Activated CD4-positive, alpha-beta T cell treated with anti-CD3 and anti-CD28 coated beads, Interleukin-2, amount 10 ng/mL, durations not matched to agents 7 days and 5 days (primary cell): ENCODE measurements at regions not wholly inside any gene's neighbourhood (a gene's known extent, or its start where the extent isn't known, plus 50 kb on each side); places are given as distances from the start of the nearest gene placed in this dataset.

Source experiments
- CTCF ChIA-PET: fragments of 350-600 bp; sonication (Branson Sonifier 250); formaldehyde crosslinking; loops from one replicate; lab custom pipeline; 2021; ENCODE audit warnings: antibody characterized with exemption; lab: Charles Lee
- POLR2A ChIA-PET: fragments of 350-600 bp; sonication (Branson Sonifier 250); formaldehyde crosslinking; loops from one replicate; lab custom pipeline; 2021; ENCODE audit warnings: antibody characterized with exemption; lab: Charles Lee
- DNase-seq: peaks from one replicate; pipeline ENCODE4 v3.0.0-alpha.2; 2020
- H3K27ac Mint-ChIP-seq: one replicate; pipeline ENCODE4 v1.8.0; 2021; ENCODE audit warnings: mild to moderate bottlenecking, moderate library complexity, mixed read lengths
- H3K27me3 Mint-ChIP-seq: one replicate; pipeline ENCODE4 v1.8.0; 2021; ENCODE audit warnings: mixed read lengths
- H3K36me3 Mint-ChIP-seq: one replicate; pipeline ENCODE4 v1.8.0; 2021; ENCODE audit warnings: low read depth, mixed read lengths
- H3K4me1 Mint-ChIP-seq: one replicate; pipeline ENCODE4 v1.8.0; 2021; ENCODE audit warnings: mixed read lengths
- H3K4me3 Mint-ChIP-seq: one replicate; pipeline ENCODE4 v1.8.0; 2021; ENCODE audit warnings: mild to moderate bottlenecking, moderate library complexity, mixed read lengths
- H3K9me3 Mint-ChIP-seq: one replicate; pipeline ENCODE4 v1.8.0; 2021; ENCODE audit warnings: mixed read lengths

GRCh38 chr11:122062763-122063162 is 53.3 kb downstream of the BLID start:
- no peaks in the 10 kb centered on the region for H3K4me1 Mint-ChIP-seq
- no peak overlapping the region for H3K4me3 Mint-ChIP-seq
- H3K36me3 Mint-ChIP-seq, result no peaks in the 10 kb centered on the region
- ChIA-PET POLR2A (no interaction called here), CTCF (no interaction called here)
- peaks cover 3% of the 10 kb centered on the region for H3K27me3 Mint-ChIP-seq
- peaks cover 7% of the 10 kb centered on the region for H3K9me3 Mint-ChIP-seq
- no peak for DNase-seq
- H3K27ac Mint-ChIP-seq, result no peak overlapping the region

GRCh38 chr11:122059565-122059964 is 56.5 kb downstream of the BLID start:
- H3K9me3 Mint-ChIP-seq, result peaks cover 7% of the 10 kb centered on the region
- peaks cover 3% of the 10 kb centered on the region for H3K27me3 Mint-ChIP-seq
- H3K4me1 Mint-ChIP-seq, result no peaks in the 10 kb centered on the region
- ChIA-PET CTCF (no interaction called here), POLR2A (no interaction called here)
- DNase-seq, result no peak
- no peak overlapping the region for H3K27ac Mint-ChIP-seq
- no peak overlapping the region for H3K4me3 Mint-ChIP-seq
- no peaks in the 10 kb centered on the region for H3K36me3 Mint-ChIP-seq

GRCh38 chr11:122050021-122050690 is 65.9 kb downstream of the BLID start:
- CTCF ChIA-PET, result no interaction called here
- DNase-seq, result no peak
- no peaks in the 10 kb centered on the region for H3K4me1 Mint-ChIP-seq
- H3K27me3 Mint-ChIP-seq, result no peaks in the 10 kb centered on the region
- no peaks in the 10 kb centered on the region for H3K36me3 Mint-ChIP-seq
- POLR2A ChIA-PET, result no interaction called here
- no peak overlapping the region for H3K27ac Mint-ChIP-seq
- H3K9me3 Mint-ChIP-seq, result no peaks in the 10 kb centered on the region
- no peak overlapping the region for H3K4me3 Mint-ChIP-seq

GRCh38 chr11:122048401-122048800 is 67.6 kb downstream of the BLID start:
- Mint-ChIP-seq H3K27me3 (no peaks in the 10 kb centered on the region), H3K27ac (no peak overlapping the region), H3K9me3 (no peaks in the 10 kb centered on the region), H3K4me3 (no peak overlapping the region), H3K4me1 (no peaks in the 10 kb centered on the region), H3K36me3 (no peaks in the 10 kb centered on the region)
- DNase-seq, result no peak
- CTCF ChIA-PET, result no interaction called here
- POLR2A ChIA-PET, result no interaction called here

GRCh38 chr11:122046846-122047245 is 69.2 kb downstream of the BLID start:
- ChIA-PET CTCF (no interaction called here), POLR2A (no interaction called here)
- Mint-ChIP-seq H3K27me3 (no peaks in the 10 kb centered on the region), H3K4me1 (no peaks in the 10 kb centered on the region), H3K27ac (no peak overlapping the region), H3K9me3 (no peaks in the 10 kb centered on the region), H3K36me3 (no peaks in the 10 kb centered on the region), H3K4me3 (no peak overlapping the region)
- DNase-seq, result no peak

GRCh38 chr11:122046438-122046837 is 69.6 kb downstream of the BLID start:
- no peak overlapping the region for H3K27ac Mint-ChIP-seq
- no peaks in the 10 kb centered on the region for H3K4me1 Mint-ChIP-seq
- DNase-seq, result no peak
- H3K36me3 Mint-ChIP-seq, result no peaks in the 10 kb centered on the region
- CTCF ChIA-PET, result no interaction called here
- H3K27me3 Mint-ChIP-seq, result no peaks in the 10 kb centered on the region
- H3K4me3 Mint-ChIP-seq, result no peak overlapping the region
- POLR2A ChIA-PET, result no interaction called here
- no peaks in the 10 kb centered on the region for H3K9me3 Mint-ChIP-seq

GRCh38 chr11:122045181-122045586 is 70.8 kb downstream of the BLID start:
- ChIA-PET POLR2A (no interaction called here), CTCF (interaction anchor here (0.6 kb wide), 1 partner anchor 454 kb away, joined by 3 read pairs; no protein-coding TSS in a partner anchor)
- Mint-ChIP-seq H3K4me3 (no peak overlapping the region), H3K4me1 (no peaks in the 10 kb centered on the region), H3K36me3 (no peaks in the 10 kb centered on the region), H3K9me3 (no peaks in the 10 kb centered on the region), H3K27me3 (no peaks in the 10 kb centered on the region), H3K27ac (no peak overlapping the region)
- no peak for DNase-seq

GRCh38 chr11:122044086-122044485 is 71.9 kb downstream of the BLID start:
- no peak overlapping the region for H3K4me3 Mint-ChIP-seq
- no peak overlapping the region for H3K27ac Mint-ChIP-seq
- H3K9me3 Mint-ChIP-seq, result no peaks in the 10 kb centered on the region
- no peaks in the 10 kb centered on the region for H3K36me3 Mint-ChIP-seq
- ChIA-PET CTCF (no interaction called here), POLR2A (no interaction called here)
- DNase-seq, result no peak
- H3K27me3 Mint-ChIP-seq, result no peaks in the 10 kb centered on the region
- H3K4me1 Mint-ChIP-seq, result no peaks in the 10 kb centered on the region

GRCh38 chr11:122042981-122043380 is 73.0 kb downstream of the BLID start:
- Mint-ChIP-seq H3K27ac (no peak overlapping the region), H3K4me3 (no peak overlapping the region), H3K27me3 (no peaks in the 10 kb centered on the region), H3K9me3 (no peaks in the 10 kb centered on the region), H3K36me3 (no peaks in the 10 kb centered on the region), H3K4me1 (no peaks in the 10 kb centered on the region)
- CTCF ChIA-PET, result no interaction called here
- no peak for DNase-seq
- POLR2A ChIA-PET, result no interaction called here

- no peak for DNase-seq
- Mint-ChIP-seq H3K4me3 (no peak overlapping the region), H3K4me1 (no peaks in the 10 kb centered on the region), H3K36me3 (no peaks in the 10 kb centered on the region), H3K27ac (no peak overlapping the region), H3K27me3 (no peaks in the 10 kb centered on the region), H3K9me3 (no peaks in the 10 kb centered on the region)
- ChIA-PET POLR2A (no interaction called here), CTCF (no interaction called here)
Measured at GRCh38 chr11:122040464-122040863, 75.6 kb downstream of the BLID start.

- ChIA-PET CTCF (no interaction called here), POLR2A (no interaction called here)
- no peak for DNase-seq
- no peak overlapping the region for H3K27ac Mint-ChIP-seq
- no peaks in the 10 kb centered on the region for H3K9me3 Mint-ChIP-seq
- no peaks in the 10 kb centered on the region for H3K36me3 Mint-ChIP-seq
- H3K4me1 Mint-ChIP-seq, result no peaks in the 10 kb centered on the region
- no peak overlapping the region for H3K4me3 Mint-ChIP-seq
- no peaks in the 10 kb centered on the region for H3K27me3 Mint-ChIP-seq
Measured at GRCh38 chr11:122038543-122038942, 77.5 kb downstream of the BLID start.

GRCh38 chr11:122037911-122038310 is 78.1 kb downstream of the BLID start:
- no peak overlapping the region for H3K4me3 Mint-ChIP-seq
- CTCF ChIA-PET, result no interaction called here
- DNase-seq, result no peak
- no peaks in the 10 kb centered on the region for H3K36me3 Mint-ChIP-seq
- no peaks in the 10 kb centered on the region for H3K4me1 Mint-ChIP-seq
- H3K9me3 Mint-ChIP-seq, result no peaks in the 10 kb centered on the region
- H3K27ac Mint-ChIP-seq, result no peak overlapping the region
- H3K27me3 Mint-ChIP-seq, result no peaks in the 10 kb centered on the region
- POLR2A ChIA-PET, result no interaction called here

- H3K27ac Mint-ChIP-seq, result no peak overlapping the region
- no peaks in the 10 kb centered on the region for H3K27me3 Mint-ChIP-seq
- H3K4me3 Mint-ChIP-seq, result no peak overlapping the region
- ChIA-PET POLR2A (no interaction called here), CTCF (no interaction called here)
- H3K9me3 Mint-ChIP-seq, result no peaks in the 10 kb centered on the region
- DNase-seq, result no peak
- H3K36me3 Mint-ChIP-seq, result no peaks in the 10 kb centered on the region
- no peaks in the 10 kb centered on the region for H3K4me1 Mint-ChIP-seq
Measured at GRCh38 chr11:122036493-122036892, 79.5 kb downstream of the BLID start.

- H3K9me3 Mint-ChIP-seq, result no peaks in the 10 kb centered on the region
- H3K27ac Mint-ChIP-seq, result no peak overlapping the region
- H3K4me3 Mint-ChIP-seq, result no peak overlapping the region
- no peaks in the 10 kb centered on the region for H3K27me3 Mint-ChIP-seq
- POLR2A ChIA-PET, result no interaction called here
- H3K4me1 Mint-ChIP-seq, result no peaks in the 10 kb centered on the region
- DNase-seq, result no peak
- no peaks in the 10 kb centered on the region for H3K36me3 Mint-ChIP-seq
- CTCF ChIA-PET, result no interaction called here
Measured at GRCh38 chr11:122036018-122036417, 80.0 kb downstream of the BLID start.
